ENCODE measurements at regions not wholly inside any gene's neighbourhood (a gene's known extent, or its start where the extent isn't known, plus 50 kb on each side); places are given as distances from the start of the nearest gene placed in this dataset.

DNA sequence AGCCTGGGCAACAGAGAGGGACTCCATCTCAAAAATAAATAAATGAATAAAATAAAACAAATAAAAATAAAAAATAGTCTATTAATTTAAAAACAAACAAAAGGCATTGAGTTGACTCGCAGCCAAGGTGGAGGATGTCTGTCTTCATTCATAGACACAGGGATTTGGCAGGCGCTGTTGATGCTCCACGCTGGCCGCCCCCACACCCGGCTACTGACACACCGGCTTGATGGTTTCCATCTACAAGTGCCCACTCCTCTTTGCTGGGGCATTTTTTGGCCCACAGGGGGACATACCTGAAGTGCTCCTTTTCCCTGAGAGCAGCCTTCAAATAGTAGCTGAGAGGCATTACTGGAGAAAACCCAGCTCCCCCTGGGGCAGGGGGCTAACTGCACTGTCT lies 178.3 kb upstream of the RALGAPA2 start:
- no TSS peak for BruUV-seq (replicated peaks)
- no peak for TF ChIP-seq CTCF (IDR thresholded peaks at IDR 0.05)
- TF ChIP-seq, protein P1, sequence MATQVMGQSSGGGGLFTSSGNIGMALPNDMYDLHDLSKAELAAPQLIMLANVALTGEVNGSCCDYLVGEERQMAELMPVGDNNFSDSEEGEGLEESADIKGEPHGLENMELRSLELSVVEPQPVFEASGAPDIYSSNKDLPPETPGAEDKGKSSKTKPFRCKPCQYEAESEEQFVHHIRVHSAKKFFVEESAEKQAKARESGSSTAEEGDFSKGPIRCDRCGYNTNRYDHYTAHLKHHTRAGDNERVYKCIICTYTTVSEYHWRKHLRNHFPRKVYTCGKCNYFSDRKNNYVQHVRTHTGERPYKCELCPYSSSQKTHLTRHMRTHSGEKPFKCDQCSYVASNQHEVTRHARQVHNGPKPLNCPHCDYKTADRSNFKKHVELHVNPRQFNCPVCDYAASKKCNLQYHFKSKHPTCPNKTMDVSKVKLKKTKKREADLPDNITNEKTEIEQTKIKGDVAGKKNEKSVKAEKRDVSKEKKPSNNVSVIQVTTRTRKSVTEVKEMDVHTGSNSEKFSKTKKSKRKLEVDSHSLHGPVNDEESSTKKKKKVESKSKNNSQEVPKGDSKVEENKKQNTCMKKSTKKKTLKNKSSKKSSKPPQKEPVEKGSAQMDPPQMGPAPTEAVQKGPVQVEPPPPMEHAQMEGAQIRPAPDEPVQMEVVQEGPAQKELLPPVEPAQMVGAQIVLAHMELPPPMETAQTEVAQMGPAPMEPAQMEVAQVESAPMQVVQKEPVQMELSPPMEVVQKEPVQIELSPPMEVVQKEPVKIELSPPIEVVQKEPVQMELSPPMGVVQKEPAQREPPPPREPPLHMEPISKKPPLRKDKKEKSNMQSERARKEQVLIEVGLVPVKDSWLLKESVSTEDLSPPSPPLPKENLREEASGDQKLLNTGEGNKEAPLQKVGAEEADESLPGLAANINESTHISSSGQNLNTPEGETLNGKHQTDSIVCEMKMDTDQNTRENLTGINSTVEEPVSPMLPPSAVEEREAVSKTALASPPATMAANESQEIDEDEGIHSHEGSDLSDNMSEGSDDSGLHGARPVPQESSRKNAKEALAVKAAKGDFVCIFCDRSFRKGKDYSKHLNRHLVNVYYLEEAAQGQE (IDR thresholded peaks at IDR 0.05; ENCODE audit: insufficient read depth in 1 of 2, low read depth in 2 of 2, low read length in 1 of 2), result no peak
- no peak for TF ChIP-seq SIN3A (IDR thresholded peaks at IDR 0.05; ENCODE audit: borderline replicate concordance, insufficient read depth, low read depth, low read length)
- TF ChIP-seq TCF7L2 (IDR thresholded peaks at IDR 0.05; ENCODE audit: low read depth, low read length), result no peak
- TF ChIP-seq POLR2AphosphoS5 (IDR thresholded peaks at IDR 0.05; ENCODE audit: low read depth, low read length), result no peak
- ATAC-seq (no peak), DNase-seq (ENCODE audit: low read depth, low spot score) (no peak)
- in situ Hi-C loops (cut with HindIII; ENCODE audit: low pct_unique_long_range_greater_than_20kb, low sequenced_read_pairs), result no loop called here
- Histone ChIP-seq H3K4me1 (ENCODE audit: control insufficient read depth, insufficient read depth, low read length) (peaks cover 5% of the 10 kb centered on the region), H3K4me3 (ENCODE audit: low read depth in 2 of 2, low read length in 2 of 2) (no peak overlapping the region), H3K27ac (ENCODE audit: low read length) (no peak overlapping the region), H3K36me3 (ENCODE audit: control insufficient read depth, insufficient read depth, low read length) (no peaks in the 10 kb centered on the region), H3K9me3 (ENCODE audit: control insufficient read depth, insufficient read depth, low read depth, low read length) (no peaks in the 10 kb centered on the region), H3K27me3 (ENCODE audit: control insufficient read depth, insufficient read depth, low read length) (no peaks in the 10 kb centered on the region)
- POLR2A ChIA-PET, result no interaction called here
- CTCF ChIA-PET, result no interaction called here
- intact Hi-C loops (cut with micrococcal nuclease; ENCODE audit: unreplicated experiment), result no loop called here

DNA sequence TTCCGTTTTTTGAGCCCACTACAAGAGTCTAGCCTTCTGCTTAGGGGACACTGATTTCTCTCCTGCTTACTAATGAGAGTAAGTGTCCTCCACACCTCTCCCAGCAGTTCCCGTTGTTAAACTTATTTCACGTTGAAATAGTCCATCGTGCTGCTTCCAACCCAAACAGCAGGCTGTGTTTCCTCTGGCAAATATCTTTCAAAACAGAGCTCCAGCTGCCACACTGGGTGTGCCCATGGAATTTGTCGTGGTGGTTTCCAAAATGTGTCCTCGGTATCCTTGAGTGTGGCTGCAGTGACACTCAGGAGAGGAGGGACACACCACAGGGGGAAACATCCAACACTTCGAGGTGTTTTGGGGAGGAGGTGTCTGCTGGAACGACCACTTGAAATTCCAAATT lies 176.5 kb upstream of the RALGAPA2 start:
- no peaks in the 10 kb centered on the region for H3K36me3 ChIP-seq (ENCODE audit: control insufficient read depth, insufficient read depth, low read length)
- no peak overlapping the region for H3K27ac ChIP-seq (ENCODE audit: low read length)
- in situ Hi-C loops (cut with HindIII; ENCODE audit: low pct_unique_long_range_greater_than_20kb, low sequenced_read_pairs), result no loop called here
- POLR2A ChIA-PET, result no interaction called here
- CTCF ChIA-PET, result no interaction called here
- H3K27me3 ChIP-seq (ENCODE audit: control insufficient read depth, insufficient read depth, low read length), result no peaks in the 10 kb centered on the region
- H3K4me3 ChIP-seq (ENCODE audit: low read depth in 2 of 2, low read length in 2 of 2), result no peak overlapping the region
- no peaks in the 10 kb centered on the region for H3K9me3 ChIP-seq (ENCODE audit: control insufficient read depth, insufficient read depth, low read depth, low read length)
- ATAC-seq, result no peak
- peaks cover under 1% of the 10 kb centered on the region; the same call in 1 of the 2 replicates for H3K4me1 ChIP-seq (ENCODE audit: control insufficient read depth, insufficient read depth, low read length)
- intact Hi-C loops (cut with micrococcal nuclease; ENCODE audit: unreplicated experiment), result no loop called here
- DNase-seq (ENCODE audit: low read depth, low spot score), result no peak
- no peak for TF ChIP-seq SIN3A (IDR thresholded peaks at IDR 0.05; ENCODE audit: borderline replicate concordance, insufficient read depth, low read depth, low read length)
- TF ChIP-seq, protein P1 (IDR thresholded peaks at IDR 0.05; ENCODE audit: insufficient read depth in 1 of 2, low read depth in 2 of 2, low read length in 1 of 2), result no peak
- TF ChIP-seq TCF7L2 (IDR thresholded peaks at IDR 0.05; ENCODE audit: low read depth, low read length), result no peak
- no peak for TF ChIP-seq POLR2AphosphoS5 (IDR thresholded peaks at IDR 0.05; ENCODE audit: low read depth, low read length)
- TF ChIP-seq CTCF (IDR thresholded peaks at IDR 0.05), result no peak
- BruUV-seq (replicated peaks), result no TSS peak
